GM19468 (cell line): ENCODE measurements at regions not wholly inside any gene's neighbourhood (a gene's known extent, or its start where the extent isn't known, plus 50 kb on each side); places are given as distances from the start of the nearest gene placed in this dataset.

Source experiments
- ATAC-seq: cut with Tn5 transposase; IDR thresholded peaks from one replicate; pipeline ENCODE4 v1.9.1; 2021; ENCODE audit warnings: mild to moderate bottlenecking, moderate library complexity, moderate number of reproducible peaks; ENCODE audit not compliant: unreplicated experiment; ENCODE audit errors: extremely low read depth

DNA sequence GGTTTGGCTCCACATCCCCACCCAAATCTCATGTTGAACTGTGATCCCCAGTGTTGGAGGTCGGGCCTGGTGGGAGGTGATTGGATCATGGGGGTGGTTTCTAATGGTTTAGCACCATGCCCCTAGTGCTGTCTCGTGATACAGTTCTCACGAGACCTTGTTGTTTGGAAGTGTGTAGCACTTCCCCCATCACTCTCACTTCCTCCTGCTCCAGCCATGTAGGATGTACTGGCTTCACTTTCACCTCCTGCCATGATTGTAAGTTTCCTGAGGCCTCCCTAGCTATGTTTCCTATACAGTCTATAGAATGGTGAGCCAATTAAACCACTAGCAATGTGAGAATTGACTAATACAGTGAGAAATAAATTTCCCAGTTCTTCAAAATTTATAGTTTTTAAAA, 325.9 kb downstream of the FSIP2 start:
- no peak for ATAC-seq

DNA sequence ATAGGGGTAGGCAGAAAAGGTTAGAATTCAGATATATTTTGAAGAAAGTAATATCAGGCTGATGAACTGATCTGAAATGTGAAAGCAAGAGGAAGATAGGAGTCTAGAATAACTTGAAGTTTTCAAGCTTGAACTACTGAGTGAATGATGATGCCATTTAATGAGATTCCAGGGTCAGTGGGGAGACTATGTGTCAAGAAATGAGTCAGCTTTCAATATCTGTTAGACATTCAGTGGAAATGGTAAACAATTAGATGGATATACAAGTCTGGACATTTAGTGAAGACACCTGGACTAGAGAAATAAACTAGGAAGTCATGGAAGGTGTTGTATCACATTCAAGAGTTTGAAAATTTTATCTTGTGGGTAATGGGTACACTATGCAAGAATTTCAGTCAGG, 326.9 kb downstream of the FSIP2 start:
- no peak for ATAC-seq

DNA sequence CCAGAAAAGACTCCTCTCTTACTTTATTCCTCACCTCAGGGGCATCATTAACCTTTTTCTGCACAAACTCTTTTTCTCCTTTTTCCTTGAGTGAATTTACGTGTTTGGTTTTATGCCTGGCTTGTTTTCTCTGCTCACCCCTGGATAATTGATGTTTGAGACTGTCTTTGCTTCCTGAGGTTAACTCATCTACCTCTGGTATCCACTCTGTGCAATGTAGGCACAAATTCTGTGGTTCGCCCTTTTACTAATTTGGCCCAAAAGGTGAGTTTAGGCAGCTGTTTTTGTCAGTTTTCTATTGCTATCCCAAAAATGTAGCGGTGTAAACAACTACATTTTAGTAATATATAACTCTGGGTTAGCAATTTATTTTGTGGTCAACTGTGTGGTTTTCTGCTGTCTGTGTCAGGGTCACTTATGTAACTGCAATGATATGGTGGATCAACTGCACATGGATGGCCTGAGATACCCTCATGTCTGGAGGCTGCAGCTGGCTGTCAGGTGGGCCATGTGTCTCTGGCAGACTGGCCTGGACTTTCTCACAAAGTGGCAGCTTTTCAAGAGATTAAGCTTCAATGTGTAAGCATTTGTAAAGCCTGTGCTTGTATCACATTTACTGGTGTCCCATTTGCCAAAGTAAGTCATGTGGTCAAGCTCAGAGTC, 329.7 kb downstream of the FSIP2 start:
- no peak for ATAC-seq

DNA sequence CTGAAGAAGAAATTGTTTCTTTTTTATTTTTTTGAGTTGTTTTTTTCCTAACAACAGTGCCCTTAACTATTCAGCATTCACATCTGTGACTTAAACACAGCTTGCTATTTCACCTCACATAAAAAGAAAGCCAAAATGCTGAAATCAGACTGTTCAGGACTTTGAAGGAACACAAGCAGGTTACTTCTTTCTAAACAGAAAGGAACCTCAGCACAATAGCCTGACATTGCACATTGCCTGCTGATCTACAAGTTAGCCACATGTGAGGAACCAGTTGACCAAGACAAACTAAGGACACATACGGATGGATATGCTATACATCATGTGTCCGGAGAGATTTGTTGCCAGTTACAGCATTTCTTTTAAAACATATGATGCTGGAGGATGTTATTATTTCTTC, 331.1 kb downstream of the FSIP2 start:
- ATAC-seq, result no peak

DNA sequence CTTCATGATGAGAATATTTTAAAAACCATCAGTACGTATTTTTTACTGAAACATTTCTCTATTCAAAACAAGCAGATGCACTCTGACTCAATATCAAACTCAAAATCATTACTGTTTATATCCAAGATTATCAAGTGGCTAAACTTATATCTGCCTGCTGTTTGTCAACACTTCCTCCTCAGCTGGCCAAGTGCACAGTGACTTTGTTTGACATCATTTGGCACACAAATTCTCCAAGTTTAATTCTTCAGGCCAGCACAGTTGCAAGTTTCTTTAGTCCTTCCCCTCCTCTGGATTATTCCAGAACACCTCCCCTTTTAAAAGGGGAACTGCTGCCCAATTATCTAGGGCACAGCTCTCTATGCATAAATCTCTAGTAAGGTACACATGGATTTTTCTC, 346.6 kb downstream of the FSIP2 start:
- ATAC-seq, result no peak

DNA sequence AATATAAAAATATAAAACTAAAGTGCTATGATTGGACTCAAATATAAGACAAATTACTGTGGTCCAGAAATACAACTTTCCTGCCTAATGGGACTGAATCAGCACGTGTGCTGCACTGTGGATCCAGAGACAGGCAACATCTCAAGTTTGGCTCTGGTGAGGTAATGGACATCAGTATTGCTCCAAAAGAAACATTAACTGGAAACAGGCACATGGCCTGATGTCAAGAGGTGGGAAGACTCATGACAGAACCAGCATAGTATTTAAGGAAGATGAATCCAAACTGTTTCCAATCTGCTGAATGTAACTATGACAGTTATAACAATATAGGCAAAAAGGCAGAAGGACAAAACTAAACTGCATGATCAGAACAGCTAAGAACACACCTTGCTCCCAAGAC, 354.6 kb downstream of the FSIP2 start:
- ATAC-seq, result no peak

DNA sequence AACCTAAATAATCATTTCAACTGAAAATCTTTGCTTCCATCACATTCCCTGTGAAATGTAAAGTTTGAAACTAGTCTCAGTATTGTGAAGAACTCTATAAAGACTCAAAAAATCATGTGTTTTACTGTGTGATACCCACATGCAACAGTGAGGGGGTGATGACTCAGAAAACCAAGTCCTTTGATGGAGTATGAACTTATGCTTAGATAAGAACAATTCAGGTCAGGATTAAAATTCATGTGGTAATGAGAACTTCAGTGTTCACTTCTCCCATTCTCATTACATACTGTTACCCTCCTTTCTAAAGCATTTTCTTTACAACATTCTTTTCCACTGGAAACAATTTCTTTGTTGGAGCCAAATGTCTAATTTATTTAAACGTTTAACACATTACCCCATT, 360.2 kb downstream of the FSIP2 start:
- ATAC-seq, result no peak

DNA sequence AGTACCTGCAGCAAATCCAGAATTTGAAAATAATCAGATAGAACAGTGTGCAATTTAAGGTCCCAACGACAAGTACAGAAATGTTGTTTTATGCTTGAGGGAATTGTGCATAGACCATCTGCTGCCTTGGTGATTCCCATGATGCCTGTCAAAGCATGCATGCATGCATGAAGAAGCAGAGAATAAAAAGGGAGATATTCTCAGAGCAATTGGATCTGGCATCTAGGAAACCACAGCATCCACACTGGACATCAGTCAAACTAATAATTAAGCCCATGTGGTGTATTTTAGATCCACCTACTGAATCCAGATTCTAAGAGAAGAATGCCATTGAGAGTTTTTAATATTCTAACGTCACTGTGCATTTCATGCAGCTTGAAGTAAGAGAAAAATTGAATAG, 361.2 kb downstream of the FSIP2 start:
- ATAC-seq, result no peak

DNA sequence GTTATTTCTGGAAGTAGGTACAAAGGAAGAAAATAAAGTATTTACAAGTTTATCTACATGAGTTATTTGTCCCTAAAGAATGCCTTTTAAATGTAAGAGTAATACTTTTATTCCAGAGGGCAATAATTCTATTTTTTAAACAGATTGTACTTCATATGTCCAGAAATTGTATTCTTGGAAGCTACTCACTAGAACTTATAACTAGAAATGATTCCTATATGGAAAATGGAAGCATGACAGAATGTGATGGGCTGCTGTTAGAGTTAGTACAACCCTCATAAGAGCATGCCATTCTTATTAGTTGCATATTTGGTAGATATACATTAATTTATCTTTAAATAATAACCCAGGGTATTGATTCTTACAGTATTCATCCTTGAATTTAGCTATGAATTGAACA, 362.0 kb downstream of the FSIP2 start:
- no peak for ATAC-seq

DNA sequence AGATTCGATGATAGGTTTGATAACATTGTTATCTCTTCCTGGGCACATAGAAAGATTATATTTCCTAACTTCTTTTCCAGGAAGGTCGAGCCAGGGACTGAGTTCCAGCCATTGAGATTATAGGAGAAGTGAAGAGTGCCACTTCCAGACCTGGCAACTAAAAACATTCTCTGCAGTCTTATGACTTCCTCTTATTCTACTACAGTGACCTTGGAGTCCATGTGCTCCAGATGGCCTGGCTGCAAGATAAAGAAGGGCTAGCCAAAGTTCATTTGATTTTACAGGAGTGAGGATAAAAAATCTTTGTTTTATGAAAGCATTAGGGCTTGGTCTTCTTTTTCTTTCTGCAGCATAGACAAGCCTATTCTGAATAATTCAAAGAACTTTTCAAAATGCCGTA, 363.0 kb downstream of the FSIP2 start:
- no peak for ATAC-seq

DNA sequence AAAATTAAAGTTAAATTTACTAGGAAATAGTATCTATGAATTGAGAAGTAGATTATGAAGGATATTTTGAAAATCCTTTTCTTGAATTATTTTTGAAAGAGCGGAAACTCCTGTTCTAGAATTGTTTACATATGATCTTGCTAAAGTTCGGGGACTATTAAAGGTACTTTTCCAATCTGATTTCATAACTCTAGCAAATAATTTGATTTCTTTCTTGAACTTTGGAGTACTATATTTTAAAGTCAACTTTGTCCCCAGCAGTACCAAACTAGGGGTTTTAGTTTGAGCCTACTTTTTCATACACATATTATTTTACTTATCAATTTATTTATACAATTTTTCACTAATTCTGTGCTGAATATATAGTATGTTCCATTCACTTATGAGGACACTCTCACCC, 364.7 kb downstream of the FSIP2 start:
- ATAC-seq, result no peak

DNA sequence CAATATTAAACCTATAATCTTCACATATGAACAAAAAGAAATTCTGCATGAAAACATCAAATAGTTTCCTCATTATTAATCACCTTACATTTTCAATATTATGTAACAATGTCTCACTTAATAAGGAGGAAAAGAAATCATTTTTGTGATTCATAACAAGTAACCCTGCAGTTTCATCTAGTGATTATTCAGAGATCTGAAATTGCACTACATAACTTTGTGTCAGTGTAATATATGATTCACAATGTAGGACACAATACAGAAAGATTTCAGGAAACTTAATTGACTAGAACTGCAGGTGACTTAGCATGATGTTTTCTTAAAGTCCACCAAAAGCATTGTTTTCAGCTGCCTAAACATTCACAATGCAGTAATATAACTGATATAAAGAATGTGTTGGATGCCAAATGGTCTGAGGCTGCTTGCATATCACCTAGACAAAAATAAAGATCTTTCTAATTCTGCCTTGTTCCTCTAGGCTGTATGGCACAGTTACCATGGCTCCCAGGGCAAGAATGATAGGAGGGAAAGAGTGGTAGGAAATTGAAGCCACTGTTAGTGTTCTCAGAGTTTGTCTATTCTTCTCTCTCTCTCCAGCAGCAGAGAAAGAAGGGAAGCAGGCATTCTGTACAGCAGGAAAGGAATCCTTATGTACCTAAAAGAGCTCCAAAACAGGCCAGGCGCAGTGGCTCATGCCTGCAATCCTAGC, 366.6 kb downstream of the FSIP2 start:
- no peak for ATAC-seq

DNA sequence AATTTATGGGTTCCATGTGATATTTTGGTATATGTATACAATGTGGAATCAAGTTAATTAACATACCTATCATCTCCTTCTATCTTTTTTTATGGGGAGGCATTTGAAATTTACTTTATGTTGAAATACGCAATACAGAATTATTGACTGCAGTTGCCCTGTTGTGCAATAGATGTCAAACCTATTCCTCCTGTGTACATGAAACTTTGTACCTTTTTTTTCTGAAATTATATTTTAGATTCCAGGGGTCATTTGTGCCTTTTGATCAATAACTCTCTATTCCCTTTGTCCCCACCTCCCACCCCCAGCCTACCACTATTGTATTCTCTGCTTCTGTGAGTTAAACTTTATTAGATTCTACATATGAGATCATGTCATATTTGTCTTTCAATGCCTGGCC, 369.9 kb downstream of the FSIP2 start:
- no peak for ATAC-seq

DNA sequence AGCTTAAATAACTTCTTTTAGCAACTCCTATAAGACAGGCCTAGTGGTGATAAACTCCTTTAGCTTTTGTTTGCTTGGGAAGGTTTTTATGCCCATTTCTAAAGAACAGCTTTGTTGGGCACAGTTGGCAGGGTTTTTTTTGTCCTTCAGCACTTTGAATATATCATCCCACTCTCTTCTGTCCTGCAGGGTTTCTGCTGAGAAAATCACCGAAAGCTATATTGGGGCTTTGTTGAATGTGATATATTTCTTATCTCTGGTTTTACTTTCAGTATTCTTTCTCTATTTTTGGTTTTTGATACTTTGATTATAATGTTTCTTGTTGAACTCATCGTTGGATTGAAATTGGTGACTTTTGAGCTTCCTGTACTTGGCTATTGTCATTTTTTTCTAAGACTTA, 372.8 kb upstream of the ZC3H15 start:
- no peak for ATAC-seq

DNA sequence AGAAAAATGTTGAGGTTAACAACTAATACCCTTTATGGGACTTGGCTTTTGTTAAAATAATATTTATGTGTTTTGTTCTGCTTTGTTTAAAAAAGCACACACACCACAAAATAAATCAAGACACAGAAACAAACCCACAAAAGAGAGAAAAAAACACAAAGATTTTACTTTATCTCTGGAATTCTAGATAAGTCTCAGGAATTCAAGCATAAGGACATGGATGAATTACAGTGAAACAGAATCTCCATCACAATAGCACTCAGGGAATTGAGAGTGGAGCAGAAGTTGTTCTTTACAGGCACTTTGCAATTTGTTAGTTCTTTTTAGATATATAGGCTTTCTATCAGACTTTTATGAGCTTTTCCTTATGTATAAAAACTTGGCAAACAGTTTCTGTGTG, 360.9 kb upstream of the ZC3H15 start:
- ATAC-seq, result no peak

DNA sequence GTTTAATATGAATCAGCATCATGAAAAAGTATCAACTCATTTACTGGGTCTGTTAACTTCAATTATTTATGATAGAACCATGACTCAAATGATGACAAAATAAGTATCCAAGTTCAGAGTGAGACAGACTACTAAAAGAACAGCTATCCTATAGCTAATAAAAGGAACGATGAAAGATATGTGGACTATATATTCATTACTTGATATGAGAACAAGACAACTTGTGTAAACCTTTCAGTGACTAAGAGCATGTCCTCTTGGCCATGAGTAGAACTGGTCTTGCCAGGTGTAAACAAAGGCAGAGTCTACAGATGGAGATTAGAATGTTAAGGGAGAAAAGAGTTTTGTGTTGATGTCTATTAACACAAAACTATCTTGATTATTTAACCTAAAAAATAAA, 360.4 kb upstream of the ZC3H15 start:
- no peak for ATAC-seq

DNA sequence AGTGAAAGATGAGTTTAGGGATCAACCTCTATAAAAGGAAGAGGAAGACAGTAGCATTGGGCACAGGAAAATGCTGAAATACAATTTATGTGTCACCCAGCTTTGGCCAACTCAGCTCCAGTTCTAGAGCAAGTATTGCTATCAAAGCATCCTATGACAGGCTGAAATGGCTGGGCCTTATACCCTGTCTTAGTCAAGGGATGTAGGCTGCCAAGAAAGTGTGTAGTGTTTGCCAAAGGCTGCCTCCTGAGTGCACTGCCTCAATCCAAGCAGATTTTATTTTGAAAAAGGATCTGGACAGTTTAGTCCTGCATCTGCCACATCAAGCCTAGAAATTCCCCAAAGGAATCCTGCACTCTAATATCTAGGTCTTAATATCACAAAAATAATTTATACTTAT, 359.9 kb upstream of the ZC3H15 start:
- no peak for ATAC-seq

DNA sequence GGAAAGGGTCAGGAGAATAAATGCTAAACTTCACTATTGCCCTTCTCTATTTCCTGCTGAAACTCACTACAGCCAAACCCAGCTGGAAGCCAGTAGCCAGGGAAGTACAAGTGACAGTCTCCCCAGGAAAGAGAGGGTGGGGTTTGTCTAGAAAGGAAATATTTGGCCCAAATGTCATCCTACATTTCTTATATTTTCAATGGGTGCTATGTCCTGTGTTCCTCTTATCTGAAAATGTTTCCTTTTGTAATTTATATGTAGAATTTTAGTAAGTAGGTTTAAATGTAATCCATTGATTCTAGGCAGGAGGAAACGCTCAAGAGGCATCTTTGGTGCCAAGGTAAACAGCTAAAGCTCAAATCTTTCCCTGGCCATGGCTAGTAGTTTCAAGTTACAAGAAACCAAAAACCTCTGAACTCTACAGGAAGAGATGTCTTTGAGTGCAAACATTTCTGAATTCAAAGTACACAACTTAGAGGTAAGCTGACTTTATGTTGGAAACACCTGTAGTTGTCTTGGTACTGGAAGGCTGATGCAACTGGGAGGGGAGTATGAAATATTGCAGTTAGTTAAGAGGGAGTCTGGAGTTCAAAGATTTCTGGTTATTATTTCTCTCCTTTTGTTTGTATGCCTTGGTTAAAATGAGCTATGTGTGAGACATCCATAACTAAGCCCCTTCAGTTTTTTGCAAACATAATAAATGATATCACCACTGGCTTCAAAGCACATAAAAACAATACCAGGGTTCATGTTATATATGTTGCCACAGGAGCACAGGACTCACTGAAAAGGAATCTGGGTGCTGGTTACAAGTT, 356.1 kb upstream of the ZC3H15 start:
- no peak for ATAC-seq

DNA sequence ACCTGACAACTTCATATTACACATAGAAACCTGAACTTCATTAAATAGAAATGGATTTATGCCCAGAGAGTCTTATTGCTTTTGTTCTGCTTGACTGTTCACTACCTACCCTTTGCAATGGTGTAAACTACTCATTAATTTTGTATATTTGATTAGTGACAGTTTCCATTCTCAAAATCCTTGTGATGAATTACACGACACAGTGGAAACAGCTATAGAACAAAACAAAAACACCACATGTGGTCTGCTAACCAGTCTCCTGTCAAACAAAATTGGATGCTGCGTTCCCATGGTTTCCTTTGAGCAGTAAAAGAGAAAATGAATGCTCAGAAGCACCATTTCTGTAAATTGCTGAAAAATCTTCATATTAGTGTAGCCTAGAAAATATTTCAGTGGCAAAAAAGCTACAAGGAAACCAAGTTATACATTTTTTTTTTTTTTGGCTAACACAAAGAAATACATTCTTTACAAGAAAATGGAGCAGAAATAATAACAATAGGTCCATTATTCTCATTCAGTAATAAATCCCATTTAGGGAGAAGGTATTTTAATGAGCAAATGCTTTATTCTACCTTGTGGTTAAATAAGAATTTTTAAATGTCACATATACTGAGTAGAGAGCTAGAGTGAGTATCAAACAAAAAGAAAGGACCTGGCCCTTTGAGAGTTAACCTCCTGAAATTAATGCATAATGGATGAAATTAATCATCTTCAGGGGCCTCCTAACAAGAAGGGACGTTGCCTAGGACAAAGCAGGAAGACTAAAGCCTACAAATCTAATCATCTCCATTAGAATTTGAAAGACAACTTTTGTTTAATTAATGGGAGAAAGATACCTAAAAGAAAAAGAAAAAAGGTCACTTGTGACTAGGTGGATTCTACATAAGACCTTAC, 355.1 kb upstream of the ZC3H15 start:
- no peak for ATAC-seq

DNA sequence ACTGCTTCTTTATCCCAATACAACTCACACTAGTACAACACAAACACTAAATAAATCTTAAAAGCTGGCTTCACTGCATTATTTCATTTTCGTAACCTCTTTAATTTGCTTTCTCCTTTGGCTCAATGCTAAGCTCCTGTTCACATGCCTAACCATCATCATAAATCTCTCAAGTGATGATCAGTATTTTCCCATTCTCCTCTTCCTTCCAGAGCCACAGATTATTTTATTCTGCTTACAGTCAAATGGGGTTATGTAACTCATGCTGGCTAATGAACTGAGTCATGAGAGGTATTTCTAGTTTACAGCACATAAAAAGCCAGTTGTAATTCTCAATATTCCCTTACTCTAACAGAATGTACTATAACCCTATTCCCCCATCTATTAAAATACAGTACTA, 350.4 kb upstream of the ZC3H15 start:
- no peak for ATAC-seq
